T47D (cell line): ENCODE measurements at regions not wholly inside any gene's neighbourhood (a gene's known extent, or its start where the extent isn't known, plus 50 kb on each side); places are given as distances from the start of the nearest gene placed in this dataset.

Experiments used
- DNase-seq, 2 experiments: peaks; one replicate each; pipeline versions ENCODE4 v3.0.0 to v3.0.0-alpha.2; 2011 to 2012; ENCODE audit warnings: low read depth in 1 of 2, low spot score in 1 of 2
- JUND ChIP-seq: IDR thresholded peaks from 2 replicates; pipeline ENCODE4 v1.6.1; 2012; ENCODE audit warnings: low read depth
- in situ Hi-C: cut with HindIII; loops from 2 replicates; pipeline ENCODE4 v1.10.0; 2016; ENCODE audit warnings: low sequenced_read_pairs, low pct_unique_long_range_greater_than_20kb

GRCh38 chr5:74185599-74185998, 454.9 kb downstream of the ENC1 start:
- DNase-seq: peak in 1 of 2 experiments; percentile 25
- TF ChIP-seq JUND: no peak
- in situ Hi-C loops: no loop called here

GRCh38 chr5:74184649-74185048, 455.9 kb downstream of the ENC1 start:
- in situ Hi-C loops: no loop called here
- DNase-seq: no peak
- no peak for TF ChIP-seq JUND

- TF ChIP-seq JUND: no peak
- in situ Hi-C loops: no loop called here
- no peak for DNase-seq
Observed at GRCh38 chr5:74183041-74183440, 457.5 kb downstream of the ENC1 start.

GRCh38 chr5:74182603-74183002, 457.9 kb downstream of the ENC1 start:
- no peak for DNase-seq
- no peak for TF ChIP-seq JUND
- in situ Hi-C loops: no loop called here

GRCh38 chr5:74179701-74180100, 460.8 kb downstream of the ENC1 start:
- no peak for TF ChIP-seq JUND
- no peak for DNase-seq
- in situ Hi-C loops: no loop called here

- no peak for DNase-seq
- in situ Hi-C loops: no loop called here
- TF ChIP-seq JUND: no peak
Observed at GRCh38 chr5:74179179-74179578, 461.3 kb downstream of the ENC1 start.

GRCh38 chr5:74177961-74178360, 462.6 kb downstream of the ENC1 start:
- in situ Hi-C loops: no loop called here
- TF ChIP-seq JUND: no peak
- DNase-seq: no peak

- in situ Hi-C loops: no loop called here
- no peak for DNase-seq
- no peak for TF ChIP-seq JUND
Observed at GRCh38 chr5:74174366-74174765, 466.2 kb downstream of the ENC1 start.

- no peak for DNase-seq
- no peak for TF ChIP-seq JUND
- in situ Hi-C loops: no loop called here
Observed at GRCh38 chr5:74173665-74174064, 466.9 kb downstream of the ENC1 start.

- in situ Hi-C loops: no loop called here
- TF ChIP-seq JUND: no peak
- no peak for DNase-seq
Observed at GRCh38 chr5:74173241-74173640, 467.3 kb downstream of the ENC1 start.

- DNase-seq: no peak
- in situ Hi-C loops: no loop called here
- no peak for TF ChIP-seq JUND
Observed at GRCh38 chr5:74169701-74170100, 470.8 kb downstream of the ENC1 start.

GRCh38 chr5:74167930-74168315, 472.6 kb downstream of the ENC1 start:
- DNase-seq: peak in 1 of 2 experiments; percentile 31
- in situ Hi-C loops: no loop called here
- no peak for TF ChIP-seq JUND

- TF ChIP-seq JUND: no peak
- in situ Hi-C loops: no loop called here
- DNase-seq: no peak
Observed at GRCh38 chr5:74167206-74167929, 473.2 kb downstream of the ENC1 start.

- no peak for TF ChIP-seq JUND
- no peak for DNase-seq
- in situ Hi-C loops: no loop called here
Observed at GRCh38 chr5:74166064-74166463, 474.5 kb downstream of the ENC1 start.
